ENCODE measurements at regions not wholly inside any gene's neighbourhood (a gene's known extent, or its start where the extent isn't known, plus 50 kb on each side); places are given as distances from the start of the nearest gene placed in this dataset.

DNA sequence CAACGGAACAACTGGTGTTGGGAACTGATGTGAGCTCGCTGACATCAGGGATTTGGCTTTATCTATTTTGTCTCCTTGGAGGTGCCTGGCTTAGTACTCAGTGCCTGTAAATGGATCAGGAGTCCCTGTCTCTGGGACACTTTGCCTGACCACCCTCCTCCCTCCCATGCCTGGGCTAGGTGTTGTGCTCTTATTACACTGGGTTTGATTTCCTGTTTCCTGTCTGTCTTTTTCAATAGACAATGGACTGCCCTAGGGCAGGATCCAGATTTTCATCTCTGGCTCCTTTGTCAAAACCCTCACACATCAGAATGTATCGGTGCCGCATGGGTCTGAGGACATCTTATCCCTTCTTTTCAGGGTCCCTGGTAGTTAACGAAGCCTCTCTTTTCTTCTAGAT, 223.6 kb upstream of the ASIC2 start:
- no peak overlapping the region for H3K4me3 ChIP-seq (ENCODE audit: low read length in 3 of 3)
- no peak overlapping the region for H3K27ac ChIP-seq (ENCODE audit: low read depth in 2 of 2, low read length in 2 of 2)
- intact Hi-C loops (cut with DNase I), result no loop called here
- DNase-seq (no peak), FAIRE-seq (no peak)
- H3K4me1 ChIP-seq (ENCODE audit: control insufficient read depth in 2 of 3, insufficient read depth in 2 of 3, low read depth in 1 of 3, low read length in 3 of 3), result peaks cover 5 to 10% (median 8%) of the 10 kb centered on the region in 3 donors
- TF ChIP-seq, protein P1, sequence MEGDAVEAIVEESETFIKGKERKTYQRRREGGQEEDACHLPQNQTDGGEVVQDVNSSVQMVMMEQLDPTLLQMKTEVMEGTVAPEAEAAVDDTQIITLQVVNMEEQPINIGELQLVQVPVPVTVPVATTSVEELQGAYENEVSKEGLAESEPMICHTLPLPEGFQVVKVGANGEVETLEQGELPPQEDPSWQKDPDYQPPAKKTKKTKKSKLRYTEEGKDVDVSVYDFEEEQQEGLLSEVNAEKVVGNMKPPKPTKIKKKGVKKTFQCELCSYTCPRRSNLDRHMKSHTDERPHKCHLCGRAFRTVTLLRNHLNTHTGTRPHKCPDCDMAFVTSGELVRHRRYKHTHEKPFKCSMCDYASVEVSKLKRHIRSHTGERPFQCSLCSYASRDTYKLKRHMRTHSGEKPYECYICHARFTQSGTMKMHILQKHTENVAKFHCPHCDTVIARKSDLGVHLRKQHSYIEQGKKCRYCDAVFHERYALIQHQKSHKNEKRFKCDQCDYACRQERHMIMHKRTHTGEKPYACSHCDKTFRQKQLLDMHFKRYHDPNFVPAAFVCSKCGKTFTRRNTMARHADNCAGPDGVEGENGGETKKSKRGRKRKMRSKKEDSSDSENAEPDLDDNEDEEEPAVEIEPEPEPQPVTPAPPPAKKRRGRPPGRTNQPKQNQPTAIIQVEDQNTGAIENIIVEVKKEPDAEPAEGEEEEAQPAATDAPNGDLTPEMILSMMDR (IDR thresholded peaks at IDR 0.05; ENCODE audit: borderline replicate concordance, extremely low read depth, insufficient read depth), result no peak
- H3K27me3 ChIP-seq (ENCODE audit: control insufficient read depth, insufficient read depth, low read length), result no peaks in the 10 kb centered on the region
- no peaks in the 10 kb centered on the region for H3K36me3 ChIP-seq (ENCODE audit: control insufficient read depth in 2 of 3, insufficient read depth in 3 of 3, low read length in 3 of 3)
- no peak overlapping the region for H3K9ac ChIP-seq (ENCODE audit: low read length in 3 of 3)
- H3K9me3 ChIP-seq (ENCODE audit: control insufficient read depth in 2 of 3, insufficient read depth in 1 of 3, low read length in 3 of 3), result no peaks in the 10 kb centered on the region

DNA sequence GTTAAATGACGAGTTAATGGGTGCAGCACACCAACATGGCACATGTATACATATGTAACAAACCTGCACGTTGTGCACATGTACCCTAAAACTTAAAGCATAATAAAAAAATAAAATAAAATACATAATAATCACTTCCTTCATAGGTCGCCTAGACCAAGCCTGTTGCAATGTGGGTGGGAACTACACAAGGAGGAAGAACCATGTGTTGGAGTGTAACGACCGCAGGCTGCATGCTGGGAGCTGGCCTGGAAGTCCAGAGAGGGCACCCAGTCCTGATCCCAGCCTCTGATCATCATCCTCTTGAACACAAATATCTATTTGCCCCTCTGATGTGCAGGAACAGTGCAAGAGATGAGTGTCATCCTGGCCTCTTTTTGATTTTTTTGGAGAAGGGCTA, 224.7 kb upstream of the ASIC2 start:
- Histone ChIP-seq H3K9me3 (ENCODE audit: control insufficient read depth in 2 of 3, insufficient read depth in 1 of 3, low read length in 3 of 3) (no peaks in the 10 kb centered on the region), H3K27ac (ENCODE audit: low read depth in 2 of 2, low read length in 2 of 2) (no peak overlapping the region), H3K4me1 (ENCODE audit: control insufficient read depth in 2 of 3, insufficient read depth in 2 of 3, low read depth in 1 of 3, low read length in 3 of 3) (peaks cover 5 to 10% (median 8%) of the 10 kb centered on the region in 3 donors), H3K27me3 (ENCODE audit: control insufficient read depth, insufficient read depth, low read length) (no peaks in the 10 kb centered on the region), H3K36me3 (ENCODE audit: control insufficient read depth in 2 of 3, insufficient read depth in 3 of 3, low read length in 3 of 3) (no peaks in the 10 kb centered on the region), H3K9ac (ENCODE audit: low read length in 3 of 3) (no peak overlapping the region), H3K4me3 (ENCODE audit: low read length in 3 of 3) (no peak overlapping the region)
- intact Hi-C loops (cut with DNase I), result no loop called here
- DNase-seq (no peak), FAIRE-seq (no peak)
- TF ChIP-seq, protein P1 (IDR thresholded peaks at IDR 0.05; ENCODE audit: borderline replicate concordance, extremely low read depth, insufficient read depth), result no peak

DNA sequence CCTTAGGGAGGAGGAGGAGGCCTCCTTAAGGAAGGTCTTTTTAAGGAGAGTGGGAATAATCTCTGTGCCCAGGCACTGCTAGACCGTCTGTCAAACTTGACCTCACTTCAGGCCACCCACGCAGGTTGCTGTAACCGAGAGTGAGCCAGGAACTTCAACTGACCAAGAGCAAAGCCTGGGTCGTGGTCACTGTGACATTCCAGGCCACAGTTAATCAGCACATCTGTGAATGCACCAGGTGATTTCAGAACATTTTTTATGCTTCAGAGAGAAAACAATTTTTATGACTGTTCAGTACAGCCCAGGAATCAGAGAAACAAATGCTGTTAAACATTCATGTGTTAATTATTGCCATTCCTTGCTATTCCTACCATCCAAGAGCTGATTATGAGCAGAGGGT, 226.6 kb upstream of the ASIC2 start:
- Histone ChIP-seq H3K9ac (ENCODE audit: low read length in 3 of 3) (no peak overlapping the region), H3K9me3 (ENCODE audit: control insufficient read depth in 2 of 3, insufficient read depth in 1 of 3, low read length in 3 of 3) (no peaks in the 10 kb centered on the region), H3K27me3 (ENCODE audit: control insufficient read depth, insufficient read depth, low read length) (no peaks in the 10 kb centered on the region), H3K4me3 (ENCODE audit: low read length in 3 of 3) (no peak overlapping the region), H3K27ac (ENCODE audit: low read depth in 2 of 2, low read length in 2 of 2) (peak overlapping the region in 1 of 2 donors; percentile 48), H3K4me1 (ENCODE audit: control insufficient read depth in 2 of 3, insufficient read depth in 2 of 3, low read depth in 1 of 3, low read length in 3 of 3) (peaks cover 5 to 10% (median 8%) of the 10 kb centered on the region in 3 donors), H3K36me3 (ENCODE audit: control insufficient read depth in 2 of 3, insufficient read depth in 3 of 3, low read length in 3 of 3) (no peaks in the 10 kb centered on the region)
- peak in 2 of 5 donors; percentile 13 to 34 for DNase-seq
- no peak for FAIRE-seq
- TF ChIP-seq, protein P1 (IDR thresholded peaks at IDR 0.05; ENCODE audit: borderline replicate concordance, extremely low read depth, insufficient read depth), result no peak
- intact Hi-C loops (cut with DNase I), result no loop called here

Data from kidney (tissue), 13 donors.